WTC11 (cell line): ENCODE measurements at regions not wholly inside any gene's neighbourhood (a gene's known extent, or its start where the extent isn't known, plus 50 kb on each side); places are given as distances from the start of the nearest gene placed in this dataset.

Experiments
- CTCF ChIP-seq: fragments of 200-600 bp; IDR thresholded peaks from 2 replicates; pipeline ENCODE4 v1.8.0; 2022; ENCODE audit warnings: antibody characterized with exemption
- E2F1 ChIP-seq: sonication (generic); formaldehyde crosslinking; IDR thresholded peaks from 2 replicates; pipeline ENCODE4 v1.8.0; 2022; ENCODE audit warnings: mild to moderate bottlenecking, missing genetic modification reagents
- MLX ChIP-seq: sonication (generic); formaldehyde crosslinking; IDR thresholded peaks from 2 replicates; pipeline ENCODE4 v1.8.1; 2023; ENCODE audit warnings: mild to moderate bottlenecking, missing genetic modification reagents, moderate library complexity
- NR2C2 ChIP-seq: sonication (generic); formaldehyde crosslinking; IDR thresholded peaks from 2 replicates; pipeline ENCODE4 v1.8.0; 2022; ENCODE audit warnings: mild to moderate bottlenecking, missing genetic modification reagents
- SP1 ChIP-seq: sonication (generic); formaldehyde crosslinking; conservative IDR thresholded peaks from 2 replicates; pipeline ENCODE4 v1.8.1; 2022; ENCODE audit warnings: missing genetic modification reagents
- TEAD4 ChIP-seq: sonication (generic); formaldehyde crosslinking; IDR thresholded peaks from 2 replicates; pipeline ENCODE4 v1.8.0; 2022; ENCODE audit warnings: mild to moderate bottlenecking, missing genetic modification reagents
- ZNF416 ChIP-seq: fragments of 250-450 bp; sonication (Bioruptor Pico); IDR thresholded peaks from 2 replicates; pipeline ENCODE4 v1.9.0; 2021; ENCODE audit warnings: mild to moderate bottlenecking, inconsistent platforms
- TF ChIP-seq, protein P1 (sequence below): sonication (generic); formaldehyde crosslinking; IDR thresholded peaks from 2 replicates; pipeline ENCODE4 v1.8.1; 2023; ENCODE audit warnings: mild to moderate bottlenecking, moderate library complexity, missing genetic modification reagents

GRCh38 chr4:130293692-130294091 is 1197.7 kb downstream of the C4orf33 start:
- TF ChIP-seq, protein P1, sequence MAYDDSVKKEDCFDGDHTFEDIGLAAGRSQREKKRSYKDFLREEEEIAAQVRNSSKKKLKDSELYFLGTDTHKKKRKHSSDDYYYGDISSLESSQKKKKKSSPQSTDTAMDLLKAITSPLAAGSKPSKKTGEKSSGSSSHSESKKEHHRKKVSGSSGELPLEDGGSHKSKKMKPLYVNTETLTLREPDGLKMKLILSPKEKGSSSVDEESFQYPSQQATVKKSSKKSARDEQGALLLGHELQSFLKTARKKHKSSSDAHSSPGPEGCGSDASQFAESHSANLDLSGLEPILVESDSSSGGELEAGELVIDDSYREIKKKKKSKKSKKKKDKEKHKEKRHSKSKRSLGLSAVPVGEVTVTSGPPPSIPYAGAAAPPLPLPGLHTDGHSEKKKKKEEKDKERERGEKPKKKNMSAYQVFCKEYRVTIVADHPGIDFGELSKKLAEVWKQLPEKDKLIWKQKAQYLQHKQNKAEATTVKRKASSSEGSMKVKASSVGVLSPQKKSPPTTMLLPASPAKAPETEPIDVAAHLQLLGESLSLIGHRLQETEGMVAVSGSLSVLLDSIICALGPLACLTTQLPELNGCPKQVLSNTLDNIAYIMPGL (CRISPR knock-in tag): no peak
- TF ChIP-seq MLX (CRISPR knock-in tag) (no peak), CTCF (no peak), NR2C2 (CRISPR knock-in tag) (no peak), SP1 (CRISPR knock-in tag) (no peak), TEAD4 (CRISPR knock-in tag) (no peak), E2F1 (CRISPR knock-in tag) (no peak), ZNF416 (CRISPR knock-in tag) (no peak)
